PC-9 (cell line): ENCODE measurements at regions not wholly inside any gene's neighbourhood (a gene's known extent, or its start where the extent isn't known, plus 50 kb on each side); places are given as distances from the start of the nearest gene placed in this dataset.

Experiments
- BruUV-seq: library from RNA; stranded (reverse); fragments of 400-500 nt; replicated peaks from 2 replicates; lab custom pipeline; 2021; lab: Mats Ljungman, UMichigan
- CTCF ChIA-PET: fragments of 300-600 bp; sonication (Branson Sonifier 250); formaldehyde crosslinking; loops from one replicate; lab custom pipeline; 2022; ENCODE audit warnings: antibody characterized with exemption; lab: Charles Lee
- POLR2A ChIA-PET: fragments of 300-600 bp; sonication (Branson Sonifier 250); formaldehyde crosslinking; loops from one replicate; lab custom pipeline; 2022; ENCODE audit warnings: antibody characterized with exemption; ENCODE audit not compliant: unreplicated experiment; lab: Charles Lee
- DNase-seq, 2 experiments: peaks; one replicate each; pipeline versions ENCODE4 v3.0.0 to v3.0.0-alpha.2; 2015 to 2022; ENCODE audit warnings: mixed read lengths in 1 of 2
- H2AFZ ChIP-seq: fragments of 200-600 bp; sonication (generic); 2 replicates; pipeline ENCODE4 v1.8.1; 2017; ENCODE audit warnings: antibody characterized with exemption
- H3F3A ChIP-seq: fragments of 200-600 bp; sonication (generic); 2 replicates; pipeline ENCODE4 v1.8.1; 2017; ENCODE audit warnings: antibody characterized with exemption, mild to moderate bottlenecking, low read depth; ENCODE audit not compliant: insufficient read depth
- H3K27ac ChIP-seq: fragments of 200-600 bp; sonication (generic); 2 replicates; pipeline ENCODE4 v1.6.1; 2016; ENCODE audit warnings: mixed run types
- H3K27me3 ChIP-seq: fragments of 200-600 bp; sonication (generic); 2 replicates; pipeline ENCODE4 v1.6.1; 2016; ENCODE audit warnings: low read depth, mixed run types; ENCODE audit not compliant: insufficient read depth
- H3K36me3 ChIP-seq: fragments of 200-600 bp; sonication (generic); 2 replicates; pipeline ENCODE4 v1.6.1; 2016; ENCODE audit warnings: low read depth, mixed run types
- H3K4me1 ChIP-seq: fragments of 200-600 bp; sonication (generic); replicated peaks from 2 replicates; pipeline ENCODE4 v1.6.1; 2016; ENCODE audit warnings: mixed run types; ENCODE audit not compliant: insufficient read depth
- H3K4me2 ChIP-seq: fragments of 200-600 bp; sonication (generic); 2 replicates; pipeline ENCODE4 v1.6.1; 2017; ENCODE audit warnings: mixed run types
- H3K4me3 ChIP-seq: fragments of 200-600 bp; sonication (generic); 2 replicates; pipeline ENCODE4 v1.6.1; 2016; ENCODE audit warnings: mixed run types
- H3K79me2 ChIP-seq: fragments of 200-600 bp; sonication (generic); 2 replicates; pipeline ENCODE4 v1.6.1; 2017; ENCODE audit warnings: low read depth, mixed run types
- H3K9me2 ChIP-seq: fragments of 200-600 bp; sonication (generic); 2 replicates; pipeline ENCODE4 v1.8.1; 2017; ENCODE audit warnings: mild to moderate bottlenecking; ENCODE audit not compliant: insufficient read depth
- H3K9me3 ChIP-seq: fragments of 200-600 bp; sonication (generic); 2 replicates; pipeline ENCODE4 v1.8.1; 2016; ENCODE audit warnings: low read depth; ENCODE audit not compliant: insufficient read depth
- H4K20me1 ChIP-seq: fragments of 200-600 bp; sonication (generic); 2 replicates; pipeline ENCODE4 v1.8.1; 2017; ENCODE audit not compliant: insufficient read depth
- EZH2 ChIP-seq: fragments of 200-600 bp; sonication (generic); IDR thresholded peaks from 2 replicates; pipeline ENCODE4 v1.8.0; 2017; ENCODE audit warnings: antibody characterized with exemption, low read depth
- intact Hi-C: fragments of 100-400 bp; cut with micrococcal nuclease; formaldehyde crosslinking; loops from one replicate; pipeline ENCODE4 v1.10.0; 2022; ENCODE audit not compliant: unreplicated experiment
- TF ChIP-seq, protein P1 (sequence below): fragments of 200-600 bp; sonication (generic); conservative IDR thresholded peaks from 2 replicates; pipeline ENCODE4 v1.6.1; 2017; ENCODE audit warnings: mixed run types, antibody characterized with exemption, mild to moderate bottlenecking, moderate library complexity

- no TSS peak for BruUV-seq
Observed at GRCh38 chr4:65195666-65196065, 474.6 kb downstream of the EPHA5 start.

GRCh38 chr4:65195002-65195401, 475.3 kb downstream of the EPHA5 start:
- BruUV-seq, result no TSS peak
- TF ChIP-seq, protein P1, sequence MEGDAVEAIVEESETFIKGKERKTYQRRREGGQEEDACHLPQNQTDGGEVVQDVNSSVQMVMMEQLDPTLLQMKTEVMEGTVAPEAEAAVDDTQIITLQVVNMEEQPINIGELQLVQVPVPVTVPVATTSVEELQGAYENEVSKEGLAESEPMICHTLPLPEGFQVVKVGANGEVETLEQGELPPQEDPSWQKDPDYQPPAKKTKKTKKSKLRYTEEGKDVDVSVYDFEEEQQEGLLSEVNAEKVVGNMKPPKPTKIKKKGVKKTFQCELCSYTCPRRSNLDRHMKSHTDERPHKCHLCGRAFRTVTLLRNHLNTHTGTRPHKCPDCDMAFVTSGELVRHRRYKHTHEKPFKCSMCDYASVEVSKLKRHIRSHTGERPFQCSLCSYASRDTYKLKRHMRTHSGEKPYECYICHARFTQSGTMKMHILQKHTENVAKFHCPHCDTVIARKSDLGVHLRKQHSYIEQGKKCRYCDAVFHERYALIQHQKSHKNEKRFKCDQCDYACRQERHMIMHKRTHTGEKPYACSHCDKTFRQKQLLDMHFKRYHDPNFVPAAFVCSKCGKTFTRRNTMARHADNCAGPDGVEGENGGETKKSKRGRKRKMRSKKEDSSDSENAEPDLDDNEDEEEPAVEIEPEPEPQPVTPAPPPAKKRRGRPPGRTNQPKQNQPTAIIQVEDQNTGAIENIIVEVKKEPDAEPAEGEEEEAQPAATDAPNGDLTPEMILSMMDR, result no peak
- no peak for TF ChIP-seq EZH2
- H3K4me1 ChIP-seq, result no peaks in the 10 kb centered on the region
- no peaks in the 10 kb centered on the region for H3K79me2 ChIP-seq
- no peaks in the 10 kb centered on the region for H4K20me1 ChIP-seq
- H3K27me3 ChIP-seq, result no peaks in the 10 kb centered on the region
- H3F3A ChIP-seq, result no peaks in the 10 kb centered on the region
- intact Hi-C loops, result no loop called here
- POLR2A ChIA-PET, result no interaction called here
- no peak overlapping the region for H2AFZ ChIP-seq
- H3K4me2 ChIP-seq, result no peak overlapping the region
- no peak overlapping the region for H3K4me3 ChIP-seq
- no peaks in the 10 kb centered on the region for H3K36me3 ChIP-seq
- no peak overlapping the region for H3K27ac ChIP-seq
- CTCF ChIA-PET, result no interaction called here
- DNase-seq, result no peak
- no peaks in the 10 kb centered on the region for H3K9me2 ChIP-seq
- no peaks in the 10 kb centered on the region for H3K9me3 ChIP-seq

More at GRCh38 chr4:65195666-65196065, 474.6 kb downstream of the EPHA5 start:
- Histone ChIP-seq H3K27ac (no peak overlapping the region), H3K4me3 (no peak overlapping the region), H3K4me1 (no peaks in the 10 kb centered on the region), H3K27me3 (no peaks in the 10 kb centered on the region), H3K9me2 (no peaks in the 10 kb centered on the region), H3K4me2 (no peak overlapping the region), H3K9me3 (no peaks in the 10 kb centered on the region), H3K79me2 (no peaks in the 10 kb centered on the region), H3K36me3 (no peaks in the 10 kb centered on the region), H4K20me1 (no peaks in the 10 kb centered on the region), H3F3A (no peaks in the 10 kb centered on the region), H2AFZ (no peak overlapping the region)
- CTCF ChIA-PET, result no interaction called here
- POLR2A ChIA-PET, result interaction anchor here (0.6 kb wide), 1 partner anchor 693 kb away, joined by 5 read pairs; no protein-coding TSS in a partner anchor
- TF ChIP-seq EZH2, result no peak
- TF ChIP-seq, protein P1, result no peak
- DNase-seq, result no peak
- intact Hi-C loops, result no loop called here

- H3K4me2 ChIP-seq, result no peak overlapping the region
- POLR2A ChIA-PET, result no interaction called here
- no peaks in the 10 kb centered on the region for H3K9me2 ChIP-seq
- CTCF ChIA-PET, result no interaction called here
- H3K27me3 ChIP-seq, result no peaks in the 10 kb centered on the region
- H2AFZ ChIP-seq, result no peak overlapping the region
- H3K4me1 ChIP-seq, result no peaks in the 10 kb centered on the region
- intact Hi-C loops, result no loop called here
- H3K9me3 ChIP-seq, result no peaks in the 10 kb centered on the region
- no peak overlapping the region for H3K4me3 ChIP-seq
- no peaks in the 10 kb centered on the region for H4K20me1 ChIP-seq
- H3F3A ChIP-seq, result no peaks in the 10 kb centered on the region
- no peak for TF ChIP-seq EZH2
- TF ChIP-seq, protein P1, result no peak
- no TSS peak for BruUV-seq
- no peaks in the 10 kb centered on the region for H3K36me3 ChIP-seq
- DNase-seq, result no peak
- H3K27ac ChIP-seq, result no peak overlapping the region
- H3K79me2 ChIP-seq, result no peaks in the 10 kb centered on the region
Observed at GRCh38 chr4:65193985-65194384, 476.3 kb downstream of the EPHA5 start.
